KMS-11 (cell line): ENCODE measurements at regions not wholly inside any gene's neighbourhood (a gene's known extent, or its start where the extent isn't known, plus 50 kb on each side); places are given as distances from the start of the nearest gene placed in this dataset.

Source experiments
- H2AFZ ChIP-seq: fragments of 200-600 bp; sonication (generic); 2 replicates; pipeline ENCODE4 v1.6.1; 2016; ENCODE audit warnings: antibody characterized with exemption, mixed run types, low read depth
- H3K27ac ChIP-seq: fragments of 200-600 bp; sonication (generic); 2 replicates; pipeline ENCODE4 v1.6.1; 2016; ENCODE audit warnings: mild to moderate bottlenecking, mixed run types
- H3K27me3 ChIP-seq: fragments of 200-600 bp; sonication (generic); 2 replicates; pipeline ENCODE4 v1.6.1; 2017; ENCODE audit warnings: mild to moderate bottlenecking, low read depth, mixed run types, moderate library complexity; ENCODE audit not compliant: insufficient read depth
- H3K36me3 ChIP-seq: fragments of 200-600 bp; sonication (generic); 2 replicates; pipeline ENCODE4 v1.6.1; 2017; ENCODE audit warnings: mild to moderate bottlenecking, mixed run types; ENCODE audit not compliant: insufficient read depth
- H3K4me1 ChIP-seq: fragments of 200-600 bp; sonication (generic); 2 replicates; pipeline ENCODE4 v1.6.1; 2016; ENCODE audit warnings: mild to moderate bottlenecking, low read depth, mixed run types; ENCODE audit not compliant: poor library complexity, severe bottlenecking
- H3K4me2 ChIP-seq: fragments of 200-600 bp; sonication (generic); 2 replicates; pipeline ENCODE4 v1.7.0; 2016; ENCODE audit warnings: mild to moderate bottlenecking, mixed run types
- H3K4me3 ChIP-seq: fragments of 200-600 bp; sonication (generic); IDR thresholded peaks from 2 replicates; pipeline ENCODE4 v1.6.1; 2017; ENCODE audit warnings: low read depth, low read length, mixed read lengths; ENCODE audit not compliant: insufficient read depth
- H3K79me2 ChIP-seq: fragments of 200-600 bp; sonication (generic); 2 replicates; pipeline ENCODE4 v1.6.1; 2016; ENCODE audit warnings: low read depth, mixed run types; ENCODE audit not compliant: insufficient read depth
- H3K9ac ChIP-seq: fragments of 200-600 bp; sonication (generic); 2 replicates; pipeline ENCODE4 v1.6.1; 2016; ENCODE audit warnings: mild to moderate bottlenecking, mixed run types
- H4K20me1 ChIP-seq: fragments of 200-600 bp; sonication (generic); 2 replicates; pipeline ENCODE4 v1.6.1; 2016; ENCODE audit warnings: mild to moderate bottlenecking, mixed run types; ENCODE audit not compliant: insufficient read depth
- CTCF ChIP-seq: fragments of 200-600 bp; sonication (generic); conservative IDR thresholded peaks from 2 replicates; pipeline ENCODE4 v1.6.1; 2017; ENCODE audit warnings: low read depth, mild to moderate bottlenecking, antibody characterized with exemption, low read length, moderate library complexity, mixed read lengths

GRCh38 chr4:27714073-27714472 lies 853.4 kb downstream of the STIM2 start:
- no peak overlapping the region for H3K27ac ChIP-seq
- no peaks in the 10 kb centered on the region for H3K27me3 ChIP-seq
- H3K36me3 ChIP-seq, result no peaks in the 10 kb centered on the region
- H3K79me2 ChIP-seq, result no peaks in the 10 kb centered on the region
- no peak overlapping the region for H3K9ac ChIP-seq
- H3K4me3 ChIP-seq, result no peak overlapping the region
- no peak overlapping the region for H3K4me2 ChIP-seq
- no peaks in the 10 kb centered on the region for H3K4me1 ChIP-seq
- H2AFZ ChIP-seq, result no peak overlapping the region
- no peaks in the 10 kb centered on the region for H4K20me1 ChIP-seq
- no peak for TF ChIP-seq CTCF

GRCh38 chr4:27716693-27717430 lies 856.2 kb downstream of the STIM2 start:
- H2AFZ ChIP-seq, result no peak overlapping the region
- H3K4me2 ChIP-seq, result no peak overlapping the region
- no peaks in the 10 kb centered on the region for H3K27me3 ChIP-seq
- no peaks in the 10 kb centered on the region for H3K79me2 ChIP-seq
- H3K4me3 ChIP-seq, result no peak overlapping the region
- H3K4me1 ChIP-seq, result no peaks in the 10 kb centered on the region
- no peak overlapping the region for H3K27ac ChIP-seq
- H3K36me3 ChIP-seq, result no peaks in the 10 kb centered on the region
- TF ChIP-seq CTCF, result no peak
- no peak overlapping the region for H3K9ac ChIP-seq
- H4K20me1 ChIP-seq, result no peaks in the 10 kb centered on the region

- H3K4me1 ChIP-seq, result no peaks in the 10 kb centered on the region
- no peaks in the 10 kb centered on the region for H3K79me2 ChIP-seq
- no peak overlapping the region for H3K27ac ChIP-seq
- H3K9ac ChIP-seq, result no peak overlapping the region
- no peaks in the 10 kb centered on the region for H4K20me1 ChIP-seq
- no peaks in the 10 kb centered on the region for H3K36me3 ChIP-seq
- H3K4me3 ChIP-seq, result no peak overlapping the region
- H3K4me2 ChIP-seq, result no peak overlapping the region
- no peaks in the 10 kb centered on the region for H3K27me3 ChIP-seq
- TF ChIP-seq CTCF, result no peak
- no peak overlapping the region for H2AFZ ChIP-seq
These were observed 856.8 kb downstream of the STIM2 start for GRCh38 chr4:27717431-27717755.

GRCh38 chr4:27720010-27720766 lies 859.5 kb downstream of the STIM2 start:
- no peak overlapping the region for H3K27ac ChIP-seq
- no peaks in the 10 kb centered on the region for H4K20me1 ChIP-seq
- H3K36me3 ChIP-seq, result no peaks in the 10 kb centered on the region
- H3K79me2 ChIP-seq, result no peaks in the 10 kb centered on the region
- H3K27me3 ChIP-seq, result no peaks in the 10 kb centered on the region
- H2AFZ ChIP-seq, result no peak overlapping the region
- no peak overlapping the region for H3K4me3 ChIP-seq
- H3K9ac ChIP-seq, result no peak overlapping the region
- no peak overlapping the region for H3K4me2 ChIP-seq
- H3K4me1 ChIP-seq, result no peaks in the 10 kb centered on the region
- TF ChIP-seq CTCF, result no peak
